ENCODE measurements at regions not wholly inside any gene's neighbourhood (a gene's known extent, or its start where the extent isn't known, plus 50 kb on each side); places are given as distances from the start of the nearest gene placed in this dataset.

DNA sequence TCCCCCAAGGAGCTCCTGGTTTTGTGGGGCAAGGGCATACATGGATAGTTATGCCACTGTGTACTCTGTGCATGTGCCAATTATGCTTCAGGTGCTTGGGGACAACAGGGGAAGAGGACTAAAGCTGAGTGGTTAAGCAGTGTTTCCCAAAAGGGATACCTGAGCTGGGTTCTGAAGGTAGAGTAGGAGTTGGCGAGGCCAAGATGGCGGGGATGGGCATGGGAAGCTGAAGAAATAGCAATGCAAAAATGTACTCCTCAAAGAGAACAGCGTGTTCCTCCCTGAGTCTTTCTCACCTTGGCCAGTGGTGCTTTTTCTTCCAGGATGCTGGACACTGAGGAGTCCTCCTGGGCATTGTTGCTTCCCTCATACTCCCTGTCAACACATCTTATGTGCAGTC lies 90.0 kb upstream of the LARGE1 start:
- no peak overlapping the region for H3K4me3 ChIP-seq (ENCODE audit: low read depth, low read length)
- TF ChIP-seq, protein P1, sequence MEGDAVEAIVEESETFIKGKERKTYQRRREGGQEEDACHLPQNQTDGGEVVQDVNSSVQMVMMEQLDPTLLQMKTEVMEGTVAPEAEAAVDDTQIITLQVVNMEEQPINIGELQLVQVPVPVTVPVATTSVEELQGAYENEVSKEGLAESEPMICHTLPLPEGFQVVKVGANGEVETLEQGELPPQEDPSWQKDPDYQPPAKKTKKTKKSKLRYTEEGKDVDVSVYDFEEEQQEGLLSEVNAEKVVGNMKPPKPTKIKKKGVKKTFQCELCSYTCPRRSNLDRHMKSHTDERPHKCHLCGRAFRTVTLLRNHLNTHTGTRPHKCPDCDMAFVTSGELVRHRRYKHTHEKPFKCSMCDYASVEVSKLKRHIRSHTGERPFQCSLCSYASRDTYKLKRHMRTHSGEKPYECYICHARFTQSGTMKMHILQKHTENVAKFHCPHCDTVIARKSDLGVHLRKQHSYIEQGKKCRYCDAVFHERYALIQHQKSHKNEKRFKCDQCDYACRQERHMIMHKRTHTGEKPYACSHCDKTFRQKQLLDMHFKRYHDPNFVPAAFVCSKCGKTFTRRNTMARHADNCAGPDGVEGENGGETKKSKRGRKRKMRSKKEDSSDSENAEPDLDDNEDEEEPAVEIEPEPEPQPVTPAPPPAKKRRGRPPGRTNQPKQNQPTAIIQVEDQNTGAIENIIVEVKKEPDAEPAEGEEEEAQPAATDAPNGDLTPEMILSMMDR (IDR thresholded peaks at IDR 0.05; ENCODE audit: borderline replicate concordance, insufficient read depth, low read depth, low read length), result no peak

DNA sequence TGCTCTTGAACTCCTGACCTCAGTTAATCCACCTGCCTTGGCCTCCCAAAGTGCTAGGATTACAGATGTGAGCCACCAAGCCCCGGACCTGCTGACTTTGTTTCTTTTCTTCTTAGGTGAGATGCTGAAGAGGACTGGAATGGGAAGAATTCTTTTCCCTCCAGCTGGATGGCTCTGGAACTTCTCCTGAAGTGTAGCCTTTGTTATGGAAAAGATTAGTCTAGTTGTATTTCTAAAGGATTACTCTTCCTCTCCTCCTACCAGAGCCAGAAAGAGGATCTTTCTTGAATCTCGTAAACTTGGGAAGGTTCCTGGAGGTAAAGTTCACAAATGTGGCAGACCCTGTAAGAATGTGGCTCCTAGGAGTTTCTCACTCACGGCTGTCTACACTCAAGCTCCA lies 95.4 kb upstream of the LARGE1 start:
- no peak overlapping the region for H3K4me3 ChIP-seq (ENCODE audit: low read depth, low read length)
- TF ChIP-seq, protein P1 (IDR thresholded peaks at IDR 0.05; ENCODE audit: borderline replicate concordance, insufficient read depth, low read depth, low read length), result no peak

GRCh38 chr22:34017205-34017604 lies 96.9 kb upstream of the LARGE1 start:
- TF ChIP-seq, protein P1 (IDR thresholded peaks at IDR 0.05; ENCODE audit: borderline replicate concordance, insufficient read depth, low read depth, low read length), result no peak
- no peak overlapping the region for H3K4me3 ChIP-seq (ENCODE audit: low read depth, low read length)

GRCh38 chr22:34019190-34019845 lies 99.0 kb upstream of the LARGE1 start:
- TF ChIP-seq, protein P1 (IDR thresholded peaks at IDR 0.05; ENCODE audit: borderline replicate concordance, insufficient read depth, low read depth, low read length), result no peak
- no peak overlapping the region for H3K4me3 ChIP-seq (ENCODE audit: low read depth, low read length)

DNA sequence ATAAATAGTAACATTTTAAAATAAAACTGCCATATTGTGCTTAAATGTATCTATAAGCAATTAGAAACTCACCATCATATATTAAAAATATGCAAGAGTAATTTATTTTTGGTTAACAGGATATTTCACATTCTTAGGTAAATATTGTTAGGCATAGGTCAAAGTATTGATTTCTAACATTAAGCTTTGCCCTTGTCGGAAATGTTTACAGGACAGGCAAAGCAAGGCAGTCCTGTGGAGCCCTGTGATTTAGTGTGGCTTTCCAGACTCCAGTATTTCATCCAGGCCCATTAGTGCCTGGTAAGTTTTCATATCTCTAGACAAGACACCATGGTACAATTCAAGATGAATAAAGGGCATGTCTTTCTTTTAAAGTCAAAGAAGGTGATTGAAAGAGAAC lies 114.9 kb upstream of the LARGE1 start:
- TF ChIP-seq, protein P1 (IDR thresholded peaks at IDR 0.05; ENCODE audit: borderline replicate concordance, insufficient read depth, low read depth, low read length), result no peak
- no peak overlapping the region for H3K4me3 ChIP-seq (ENCODE audit: low read depth, low read length)

- no peak overlapping the region for H3K4me3 ChIP-seq (ENCODE audit: low read depth, low read length)
- TF ChIP-seq, protein P1 (IDR thresholded peaks at IDR 0.05; ENCODE audit: borderline replicate concordance, insufficient read depth, low read depth, low read length), result no peak
Observed at GRCh38 chr22:34036931-34037330, 116.7 kb upstream of the LARGE1 start.

- H3K4me3 ChIP-seq (ENCODE audit: low read depth, low read length), result no peak overlapping the region
- TF ChIP-seq, protein P1 (IDR thresholded peaks at IDR 0.05; ENCODE audit: borderline replicate concordance, insufficient read depth, low read depth, low read length), result no peak
Observed at GRCh38 chr22:34038801-34039555, 118.7 kb upstream of the LARGE1 start.

All from GM12875 (cell line).